ENCODE measurements at regions not wholly inside any gene's neighbourhood (a gene's known extent, or its start where the extent isn't known, plus 50 kb on each side); places are given as distances from the start of the nearest gene placed in this dataset.
"Not testable (repeated sequence)": the region's sequence is repeated elsewhere in the genome, so short reads cannot be mapped to it uniquely, and the experiment has no call there.

- peak; percentile 8 to 30 for DNase-seq
These were observed 414.2 kb upstream of the CCDC54 start for GRCh38 chr3:106962993-106963392.

GRCh38 chr3:106963442-106963841 is 413.8 kb upstream of the CCDC54 start:
- peak; percentile 1 to 11 for DNase-seq

- peak in 1 of 2 experiments; percentile 17 for DNase-seq
These were observed 411.9 kb upstream of the CCDC54 start for GRCh38 chr3:106965307-106965706.

GRCh38 chr3:106969596-106969995 is 407.6 kb upstream of the CCDC54 start:
- DNase-seq = no peak

DNA sequence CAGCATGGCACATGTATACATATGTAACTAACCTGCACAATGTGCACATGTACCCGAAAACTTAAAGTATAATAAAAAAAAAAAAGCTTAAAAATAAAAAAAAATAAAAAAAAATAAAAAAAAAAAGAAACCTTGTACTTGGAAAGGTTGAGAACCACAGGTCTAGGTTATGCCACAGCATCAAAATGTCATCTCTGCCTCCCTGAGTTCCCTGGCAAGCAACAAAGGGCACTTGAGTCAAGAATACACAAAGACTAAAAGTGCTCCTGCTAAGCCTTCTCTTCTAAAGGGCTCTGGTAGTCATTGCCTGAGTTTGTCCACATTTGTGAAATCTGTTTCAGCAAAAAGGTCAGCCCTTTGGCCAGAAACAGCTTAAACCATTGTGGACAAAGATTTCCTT is 395.8 kb upstream of the CCDC54 start:
- DNase-seq = no peak

- no peak for DNase-seq
These were observed 391.5 kb upstream of the CCDC54 start for GRCh38 chr3:106985721-106986120.

DNA sequence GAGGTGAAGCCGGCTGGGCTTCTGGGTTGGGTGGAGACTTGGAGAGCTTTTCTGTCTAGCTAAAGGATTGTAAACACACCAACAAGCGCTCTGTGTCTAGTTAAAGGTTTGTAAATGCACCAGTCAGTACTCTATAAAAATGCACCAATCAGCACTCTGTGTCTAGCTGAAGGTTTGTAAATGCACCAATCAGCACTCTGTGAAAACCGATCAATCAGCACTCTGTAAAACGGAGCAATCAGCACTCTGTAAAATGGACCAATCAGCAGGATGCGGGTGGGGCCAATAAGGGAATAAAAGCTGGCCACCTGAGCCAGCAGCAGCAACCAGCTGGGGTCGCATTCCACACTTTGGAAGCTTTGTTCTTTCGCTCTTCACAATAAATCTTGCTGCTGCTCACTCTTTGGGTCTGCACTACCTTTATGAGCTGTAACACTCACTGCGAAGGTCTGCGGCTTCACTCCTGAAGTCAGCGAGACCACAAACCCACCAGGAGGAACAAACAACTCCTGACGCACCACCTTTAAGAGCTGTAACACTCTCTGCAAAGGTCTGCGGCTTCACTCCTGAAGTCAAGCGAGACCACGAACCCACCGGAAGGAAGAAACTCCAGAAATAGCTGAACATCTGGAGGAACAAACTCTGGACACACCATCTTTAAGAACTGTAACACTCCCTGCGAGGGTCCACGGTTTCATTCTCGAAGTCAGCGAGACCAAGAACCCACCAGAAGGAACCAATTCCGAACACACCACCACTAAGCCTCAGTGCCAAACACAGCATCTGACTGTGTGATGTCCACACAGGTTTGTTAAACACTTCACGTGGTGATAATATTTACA is 378.2 kb upstream of the CCDC54 start:
- not testable (repeated sequence) for DNase-seq

- DNase-seq = no peak
These were observed 375.6 kb upstream of the CCDC54 start for GRCh38 chr3:107001635-107002034.

GRCh38 chr3:107005352-107005751 is 371.9 kb upstream of the CCDC54 start:
- not testable (repeated sequence) for DNase-seq

DNA sequence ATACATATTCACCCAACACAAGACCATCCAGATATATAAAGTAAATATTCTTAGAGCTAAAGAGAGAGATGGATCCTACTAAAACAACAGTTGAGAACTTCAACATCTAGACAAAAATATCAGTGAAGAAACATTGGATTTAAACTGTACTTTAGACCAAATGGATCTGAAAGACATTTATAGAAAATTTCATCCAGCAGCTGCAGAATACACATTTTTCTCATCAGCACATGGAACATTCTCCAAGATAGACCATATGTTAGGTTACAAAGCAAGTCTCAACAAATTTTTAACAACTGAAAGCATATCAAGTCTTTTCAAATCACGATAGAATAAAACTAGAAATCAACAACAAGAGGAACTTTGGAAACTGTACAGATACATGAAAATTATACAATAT is 369.0 kb upstream of the CCDC54 start:
- DNase-seq = no peak

GRCh38 chr3:107013641-107014040 is 363.6 kb upstream of the CCDC54 start:
- DNase-seq = no peak

GRCh38 chr3:107024551-107025026 is 352.6 kb upstream of the CCDC54 start:
- no peak for DNase-seq

GRCh38 chr3:107025961-107026360 is 351.3 kb upstream of the CCDC54 start:
- no peak for DNase-seq

DNA sequence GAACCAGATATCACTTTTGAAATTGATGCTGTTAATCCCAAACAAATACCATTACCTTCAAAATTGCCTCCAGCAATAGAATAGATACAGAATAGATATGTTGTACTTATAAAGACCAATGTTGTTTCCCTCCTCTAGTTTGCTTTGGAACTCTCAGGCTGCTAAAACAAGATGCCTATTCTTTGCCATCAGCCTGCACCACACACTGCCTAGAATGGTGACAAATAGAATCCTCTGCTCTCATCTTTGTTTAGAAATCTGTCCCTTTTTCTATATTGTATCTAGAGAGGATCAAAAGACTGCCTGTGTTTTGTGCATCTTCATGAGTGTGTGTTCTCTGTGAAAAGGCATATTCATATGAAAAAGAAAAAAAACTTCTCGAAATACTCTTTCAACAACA is 349.2 kb upstream of the CCDC54 start:
- DNase-seq = no peak

DNA sequence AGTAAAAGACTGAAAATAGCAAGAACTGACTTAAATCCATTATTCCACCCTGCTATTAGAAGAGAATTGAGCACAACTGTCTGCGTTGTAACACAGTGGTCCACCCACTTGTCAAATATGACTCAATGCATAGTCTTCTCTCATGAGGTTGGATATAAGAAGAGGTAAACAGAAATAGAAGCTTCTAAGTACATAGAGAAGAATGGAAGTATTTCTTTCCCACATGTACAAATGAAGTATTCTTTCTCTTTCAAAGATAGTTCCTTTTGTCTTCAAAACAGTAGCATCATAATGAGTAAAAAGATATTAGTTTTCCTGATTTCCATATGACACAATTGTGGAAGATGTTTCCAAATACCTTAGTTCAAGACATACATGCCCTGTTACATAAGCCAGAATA is 348.6 kb upstream of the CCDC54 start:
- no peak for DNase-seq

- DNase-seq = no peak
These were observed 345.1 kb upstream of the CCDC54 start for GRCh38 chr3:107032111-107032510.

DNA sequence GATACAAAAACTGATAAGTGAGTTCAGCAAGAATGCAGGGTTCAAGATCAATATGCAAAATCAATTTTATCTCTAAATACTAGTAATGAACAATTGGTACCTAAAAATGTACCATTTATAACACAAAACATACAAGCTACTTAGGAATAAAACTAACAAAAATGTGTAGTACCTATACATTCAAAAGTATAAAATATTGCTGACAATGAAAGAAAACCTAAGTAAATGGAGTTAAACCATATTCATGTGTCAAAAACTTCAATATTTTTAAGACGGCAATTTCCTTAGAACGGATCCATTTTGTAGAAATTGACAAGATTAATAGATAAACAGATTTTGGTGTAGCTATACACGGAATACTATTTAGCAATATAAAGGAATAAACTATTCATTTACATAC is 343.1 kb upstream of the CCDC54 start:
- no peak for DNase-seq

DNA sequence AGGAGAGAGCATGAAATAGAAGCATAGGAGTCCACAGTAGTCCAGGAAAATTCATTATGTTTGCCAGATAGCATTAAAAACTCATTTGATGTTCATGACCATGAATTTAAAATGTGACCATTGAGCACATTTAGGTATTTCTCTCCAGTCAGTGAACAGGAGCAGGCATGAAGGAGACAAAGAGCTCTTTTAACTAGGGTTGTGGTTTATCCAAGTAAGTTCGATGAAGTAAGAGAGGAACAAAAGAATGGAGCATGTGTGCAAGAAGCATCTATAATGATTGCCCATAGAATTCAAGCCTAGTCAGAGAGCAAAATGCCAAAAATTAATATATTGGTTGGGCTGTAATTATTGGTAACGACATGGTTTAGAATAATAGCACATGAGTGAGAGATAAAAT is 342.1 kb upstream of the CCDC54 start:
- no peak for DNase-seq

GRCh38 chr3:107044677-107045076 is 332.6 kb upstream of the CCDC54 start:
- no peak for DNase-seq

DNA sequence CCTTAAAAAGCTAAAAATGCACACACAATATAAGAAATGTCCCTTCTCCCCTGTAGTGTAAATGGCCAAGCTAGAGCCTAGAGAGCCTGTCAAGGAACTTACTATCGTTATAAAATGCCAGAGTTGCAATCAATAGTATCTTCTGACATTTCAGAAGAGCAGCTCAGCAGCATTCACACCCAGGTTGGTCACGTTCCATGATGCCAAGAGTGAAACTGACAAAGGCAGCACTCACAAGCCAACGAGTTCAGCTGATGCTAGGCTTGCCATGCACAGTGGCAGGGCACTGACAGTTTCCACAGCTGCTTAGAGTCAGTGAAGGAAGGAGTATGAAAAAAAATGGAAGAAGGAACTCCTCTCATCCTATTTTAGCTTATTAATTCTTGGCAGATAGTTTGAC is 331.4 kb upstream of the CCDC54 start:
- DNase-seq = no peak

DNA sequence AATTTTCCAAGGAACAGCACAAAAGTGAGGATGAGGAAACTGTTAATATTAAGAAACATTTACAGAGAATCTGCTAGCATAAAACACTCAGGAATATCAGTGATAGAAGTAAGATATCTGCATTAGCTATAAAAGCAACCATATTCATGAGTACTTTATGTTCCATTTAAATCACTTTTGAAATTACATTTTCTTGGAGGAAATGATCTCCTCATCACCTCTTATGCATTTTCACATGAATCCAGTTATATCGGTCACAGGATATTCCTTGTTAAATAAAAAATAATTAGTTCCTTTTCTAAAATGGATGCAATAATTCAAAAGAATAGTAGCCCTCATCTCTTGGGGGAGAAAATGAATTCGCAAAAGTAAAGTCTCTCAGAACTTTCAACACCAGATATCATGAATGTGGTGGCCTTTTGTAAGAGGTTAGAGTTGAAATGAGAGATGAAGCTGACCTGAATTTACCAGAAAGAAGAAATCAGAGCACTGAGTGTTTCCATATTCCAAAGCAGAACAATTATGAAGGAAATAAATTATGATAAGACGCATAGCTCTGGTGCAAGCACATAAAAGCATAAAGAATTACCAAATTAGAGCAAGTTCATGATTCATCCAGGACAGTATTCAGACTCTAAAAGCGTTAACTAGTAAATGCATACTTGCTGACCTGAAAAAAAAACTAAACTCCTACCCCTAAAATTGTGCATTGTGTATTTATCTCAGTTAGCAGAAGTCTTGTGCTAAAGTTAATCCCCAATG is 321.9 kb upstream of the CCDC54 start:
- no peak for DNase-seq

DNA sequence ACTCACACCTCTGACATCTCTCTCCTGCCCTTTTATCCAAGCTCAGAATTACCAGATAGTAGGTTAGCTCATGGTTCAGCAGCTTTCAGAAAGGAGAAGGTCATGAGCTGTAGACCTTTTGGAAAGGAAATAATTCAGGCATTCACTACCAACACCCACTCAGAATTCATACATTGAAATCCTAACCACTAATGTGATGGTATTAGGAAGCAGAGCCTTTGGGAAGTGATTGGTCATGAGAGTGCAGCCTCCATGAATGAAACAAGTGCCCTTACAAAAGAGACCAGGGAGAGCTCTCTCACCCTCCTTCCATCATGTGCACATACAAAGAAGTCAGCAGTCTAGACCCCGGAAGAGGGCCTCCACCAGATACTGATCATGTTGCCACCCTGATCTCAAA is 315.8 kb upstream of the CCDC54 start:
- no peak for DNase-seq

GRCh38 chr3:107062310-107062709 is 314.9 kb upstream of the CCDC54 start:
- DNase-seq = no peak

- DNase-seq = no peak
These were observed 314.5 kb upstream of the CCDC54 start for GRCh38 chr3:107062787-107063186.
